Esophagus squamous epithelium (tissue), 5 donors: ENCODE measurements at regions not wholly inside any gene's neighbourhood (a gene's known extent, or its start where the extent isn't known, plus 50 kb on each side); places are given as distances from the start of the nearest gene placed in this dataset.

Experiments
- DNase-seq: peaks from one replicate; lab custom pipeline; 2025; lab: John Stamatoyannopoulos, UW
- H3K27ac ChIP-seq, 4 donors: fragments of 200-600 bp; sonication (generic); one replicate each; pipeline ENCODE4 v1.5.1; 2016 to 2019; ENCODE audit warnings: mild to moderate bottlenecking in 1 of 4
- H3K27me3 ChIP-seq, 4 donors: fragments of 200-600 bp; sonication (generic); 1 replicate in 3 of 4; 2 replicates in 1 of 4; pipeline versions ENCODE4 v1.5.1 to v1.6.0; 2017 to 2021; ENCODE audit warnings: antibody characterized with exemption in 1 of 4
- H3K36me3 ChIP-seq, 3 donors: fragments of 200-600 bp; sonication (generic); one replicate each; pipeline ENCODE4 v1.5.1; 2016 to 2019
- H3K4me1 ChIP-seq, 3 donors: fragments of 200-600 bp; sonication (generic); one replicate each; pipeline ENCODE4 v1.5.1; 2017 to 2019
- H3K4me3 ChIP-seq, 4 donors: fragments of 200-600 bp; sonication (generic); 1 replicate in 3 of 4; 2 replicates in 1 of 4; pipeline ENCODE4 v1.5.1; 2016 to 2019; ENCODE audit warnings: mild to moderate bottlenecking in 2 of 4, moderate library complexity in 1 of 4
- H3K9me3 ChIP-seq, 3 donors: fragments of 200-600 bp; sonication (generic); one replicate each; pipeline ENCODE4 v1.5.1; 2016 to 2019
- POLR2A ChIP-seq, 4 donors: fragments of 450-650 bp; IDR thresholded peaks; one replicate each; pipeline ENCODE4 v1.6.1; 2017; ENCODE audit warnings: antibody characterized with exemption in 4 of 4, mild to moderate bottlenecking in 4 of 4, moderate library complexity in 3 of 4
- WGBS, 2 donors: methylation state at CpG; one replicate each; pipeline ENCODE4 v1.1.5; 2018; 5-methylcytosine and 5-hydroxymethylcytosine counted together
- intact Hi-C: fragments of 100-400 bp; cut with DNase I; formaldehyde crosslinking; loops from one replicate; pipeline ENCODE4 v1.15.0; 2022
- TF ChIP-seq, protein P1 (sequence below), 6 experiments: fragments of 450-650 bp in 4 of 6; fragments of 200-600 bp in 2 of 6; sonication (generic) in 2 of 6; IDR thresholded peaks; one replicate each; pipeline ENCODE4 v1.5.1; 2016 to 2019; ENCODE audit warnings: antibody characterized with exemption in 6 of 6, mild to moderate bottlenecking in 4 of 6, moderate library complexity in 4 of 6
- donor health status: DM: yes; HTN: yes; CAD: no.

DNA sequence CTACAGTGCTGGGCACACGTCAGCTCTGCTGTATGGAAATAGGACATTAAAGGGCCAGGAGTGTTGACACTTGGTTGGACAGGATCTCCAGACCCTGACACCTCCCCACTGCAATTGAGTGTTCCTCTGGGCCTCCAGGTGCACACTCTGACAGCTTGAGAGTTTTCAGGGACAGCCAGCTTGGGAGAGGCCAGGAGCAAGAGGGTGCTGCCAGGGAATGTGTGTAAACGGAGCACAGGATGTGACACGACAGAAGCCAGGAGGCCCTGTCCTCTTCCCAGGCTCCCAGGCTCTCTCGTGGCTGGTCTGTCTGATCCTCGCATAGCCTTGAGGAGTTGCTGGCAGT is 318.1 kb upstream of the HS6ST1 start:
- no peak for DNase-seq
- Histone ChIP-seq H3K36me3 (no peaks in the 10 kb centered on the region), H3K9me3 (no peaks in the 10 kb centered on the region), H3K27me3 (no peaks in the 10 kb centered on the region), H3K4me1 (no peaks in the 10 kb centered on the region), H3K4me3 (no peak overlapping the region), H3K27ac (no peak overlapping the region)
- WGBS, 2 donors: 78 to 100% methylated on average over 3 of the region's 5 CpGs
- TF ChIP-seq, protein P1, sequence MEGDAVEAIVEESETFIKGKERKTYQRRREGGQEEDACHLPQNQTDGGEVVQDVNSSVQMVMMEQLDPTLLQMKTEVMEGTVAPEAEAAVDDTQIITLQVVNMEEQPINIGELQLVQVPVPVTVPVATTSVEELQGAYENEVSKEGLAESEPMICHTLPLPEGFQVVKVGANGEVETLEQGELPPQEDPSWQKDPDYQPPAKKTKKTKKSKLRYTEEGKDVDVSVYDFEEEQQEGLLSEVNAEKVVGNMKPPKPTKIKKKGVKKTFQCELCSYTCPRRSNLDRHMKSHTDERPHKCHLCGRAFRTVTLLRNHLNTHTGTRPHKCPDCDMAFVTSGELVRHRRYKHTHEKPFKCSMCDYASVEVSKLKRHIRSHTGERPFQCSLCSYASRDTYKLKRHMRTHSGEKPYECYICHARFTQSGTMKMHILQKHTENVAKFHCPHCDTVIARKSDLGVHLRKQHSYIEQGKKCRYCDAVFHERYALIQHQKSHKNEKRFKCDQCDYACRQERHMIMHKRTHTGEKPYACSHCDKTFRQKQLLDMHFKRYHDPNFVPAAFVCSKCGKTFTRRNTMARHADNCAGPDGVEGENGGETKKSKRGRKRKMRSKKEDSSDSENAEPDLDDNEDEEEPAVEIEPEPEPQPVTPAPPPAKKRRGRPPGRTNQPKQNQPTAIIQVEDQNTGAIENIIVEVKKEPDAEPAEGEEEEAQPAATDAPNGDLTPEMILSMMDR (IDR thresholded peaks at IDR 0.05): no peak
- no peak for TF ChIP-seq POLR2A (IDR thresholded peaks at IDR 0.05)
- intact Hi-C loops: no loop called here

DNA sequence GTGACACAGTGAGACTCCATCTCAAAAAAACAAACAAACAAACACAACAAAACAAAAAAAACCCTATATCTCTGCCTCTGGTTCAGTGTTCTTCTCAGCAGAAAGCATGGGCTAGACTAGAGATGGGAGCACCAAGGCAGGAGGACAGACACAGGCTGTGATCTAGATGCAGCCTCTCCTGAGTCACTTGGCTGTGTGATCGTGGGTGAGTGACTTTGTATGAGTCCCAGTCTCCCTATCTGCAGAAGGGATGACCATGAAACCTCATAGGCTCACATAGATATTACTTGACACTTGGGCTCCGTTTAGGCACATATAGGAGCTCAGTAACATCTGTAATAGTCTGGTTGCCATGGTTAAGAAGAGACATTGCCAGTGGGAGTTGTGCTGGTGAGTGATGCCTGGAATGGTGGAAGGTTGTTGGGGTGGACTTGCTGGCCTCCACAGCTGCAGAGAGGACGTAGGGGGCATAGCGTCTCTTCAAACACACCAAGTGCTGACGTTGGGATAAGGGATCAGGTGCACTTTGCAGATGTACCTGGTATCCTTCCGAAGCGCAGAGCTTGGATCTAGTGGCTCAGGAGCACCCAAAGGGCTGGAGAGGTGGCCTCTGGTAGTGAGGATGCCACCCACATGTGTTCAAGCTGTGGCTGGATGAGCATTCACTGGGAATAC is 318.9 kb upstream of the HS6ST1 start:
- intact Hi-C loops: no loop called here
- no peak for DNase-seq
- 82 to 84% methylated on average over 7 of the region's 7 CpGs for WGBS, 2 donors

DNA sequence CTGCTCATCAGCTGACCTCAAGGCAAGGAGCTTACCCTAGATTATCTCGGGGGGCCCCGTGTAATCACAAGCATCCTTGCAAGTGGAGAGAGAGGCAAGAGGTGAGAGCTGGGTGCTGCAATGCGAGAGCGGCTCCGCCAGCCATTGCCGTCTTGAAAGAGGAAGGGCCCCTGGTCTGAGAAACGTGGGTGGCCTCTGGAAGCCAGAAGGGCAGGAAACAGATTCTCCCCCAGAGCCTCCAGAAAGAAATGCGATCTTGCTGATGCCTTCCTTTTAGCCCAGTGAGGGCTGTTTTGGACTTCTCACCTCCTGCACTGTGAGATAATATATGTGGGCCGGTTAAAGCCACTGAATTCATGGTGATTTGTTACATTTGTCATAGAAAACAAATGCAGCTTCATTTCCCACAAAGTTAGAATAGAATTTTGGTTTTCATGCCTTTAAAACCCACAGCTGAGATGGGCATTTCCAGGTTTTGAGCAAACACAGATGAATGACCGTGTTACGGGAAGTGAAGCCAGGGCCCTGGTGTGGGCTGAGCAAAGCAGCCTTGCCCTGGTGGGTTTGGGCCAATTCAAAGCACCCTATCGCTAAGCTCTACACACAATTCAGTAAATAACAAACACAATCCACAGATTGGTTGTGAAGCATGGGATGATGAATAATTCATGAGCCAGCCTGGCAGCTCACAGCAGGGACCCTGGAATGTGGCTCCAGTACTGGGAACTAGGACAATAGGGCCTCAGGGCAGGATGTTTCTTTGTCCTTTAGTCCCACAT is 319.9 kb upstream of the HS6ST1 start:
- no peaks in the 10 kb centered on the region for H3K9me3 ChIP-seq
- intact Hi-C loops: no loop called here
- no peak overlapping the region for H3K4me3 ChIP-seq
- DNase-seq: no peak
- no peak for TF ChIP-seq POLR2A (IDR thresholded peaks at IDR 0.05)
- TF ChIP-seq, protein P1 (IDR thresholded peaks at IDR 0.05): no peak
- H3K4me1 ChIP-seq: no peaks in the 10 kb centered on the region
- no peaks in the 10 kb centered on the region for H3K36me3 ChIP-seq
- no peaks in the 10 kb centered on the region for H3K27me3 ChIP-seq
- WGBS, 2 donors: 59 to 81% methylated on average over 11 to 12 of the region's 12 CpGs
- no peak overlapping the region for H3K27ac ChIP-seq

More for the DNA sequence above, 318.9 kb upstream of the HS6ST1 start:
- Histone ChIP-seq H3K4me1 (no peaks in the 10 kb centered on the region), H3K9me3 (no peaks in the 10 kb centered on the region), H3K27ac (no peak overlapping the region), H3K27me3 (no peaks in the 10 kb centered on the region), H3K4me3 (no peak overlapping the region), H3K36me3 (no peaks in the 10 kb centered on the region)
- no peak for TF ChIP-seq POLR2A (IDR thresholded peaks at IDR 0.05)
- TF ChIP-seq, protein P1 (IDR thresholded peaks at IDR 0.05): no peak

DNA sequence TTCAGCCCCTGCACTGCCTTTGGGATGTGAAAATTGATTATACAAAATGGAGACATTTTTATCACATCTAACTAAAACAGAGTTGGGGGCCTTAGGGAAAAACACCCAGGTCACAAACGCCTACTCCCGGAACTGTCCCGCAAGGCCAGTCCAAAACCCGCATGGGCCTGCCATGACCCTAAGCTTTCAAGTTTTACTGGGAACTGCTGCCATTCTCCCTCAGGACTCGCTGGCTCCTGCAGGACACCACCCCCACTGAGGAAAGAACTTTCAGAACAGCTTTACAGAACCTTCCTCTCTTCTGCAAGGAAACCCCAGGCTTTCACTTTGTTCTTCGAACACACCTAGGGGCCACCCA is 320.4 kb upstream of the HS6ST1 start:
- 86 to 87% methylated on average over 6 of the region's 6 CpGs for WGBS, 2 donors
- TF ChIP-seq, protein P1 (IDR thresholded peaks at IDR 0.05): no peak
- no peak for TF ChIP-seq POLR2A (IDR thresholded peaks at IDR 0.05)
- H3K4me1 ChIP-seq: no peaks in the 10 kb centered on the region
- intact Hi-C loops: no loop called here
- no peak overlapping the region for H3K27ac ChIP-seq
- no peaks in the 10 kb centered on the region for H3K9me3 ChIP-seq
- no peak overlapping the region for H3K4me3 ChIP-seq
- no peaks in the 10 kb centered on the region for H3K27me3 ChIP-seq
- no peaks in the 10 kb centered on the region for H3K36me3 ChIP-seq
- DNase-seq: no peak

DNA sequence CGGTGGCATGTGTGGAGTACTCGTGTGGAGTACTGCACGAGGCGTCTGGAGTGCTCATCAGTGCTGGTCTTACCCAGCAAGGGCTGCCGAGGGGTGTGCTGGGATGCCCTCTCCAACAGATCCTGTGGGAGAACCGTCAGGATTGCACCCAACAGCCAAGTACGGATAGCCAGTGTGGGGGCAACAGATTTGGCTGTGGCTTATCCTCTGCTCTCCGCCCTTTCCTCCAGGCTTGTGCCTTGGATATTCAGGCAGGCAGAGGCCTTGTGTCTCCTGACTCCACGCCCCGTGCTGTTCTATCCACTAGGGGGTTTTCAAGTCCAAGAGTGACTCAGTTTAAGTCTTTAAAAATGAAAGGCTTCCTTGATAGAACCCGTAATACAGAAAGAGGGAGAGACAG is 321.0 kb upstream of the HS6ST1 start:
- Histone ChIP-seq H3K4me3 (no peak overlapping the region), H3K27me3 (no peaks in the 10 kb centered on the region), H3K36me3 (no peaks in the 10 kb centered on the region), H3K4me1 (no peaks in the 10 kb centered on the region), H3K27ac (no peak overlapping the region), H3K9me3 (no peaks in the 10 kb centered on the region)
- WGBS, 2 donors: 88 to 97% methylated on average over 3 to 10 of the region's 11 CpGs
- no peak for DNase-seq
- TF ChIP-seq POLR2A (IDR thresholded peaks at IDR 0.05): no peak
- TF ChIP-seq, protein P1 (IDR thresholded peaks at IDR 0.05): no peak
- intact Hi-C loops: no loop called here
